ENCODE measurements at regions not wholly inside any gene's neighbourhood (a gene's known extent, or its start where the extent isn't known, plus 50 kb on each side); places are given as distances from the start of the nearest gene placed in this dataset.

DNA sequence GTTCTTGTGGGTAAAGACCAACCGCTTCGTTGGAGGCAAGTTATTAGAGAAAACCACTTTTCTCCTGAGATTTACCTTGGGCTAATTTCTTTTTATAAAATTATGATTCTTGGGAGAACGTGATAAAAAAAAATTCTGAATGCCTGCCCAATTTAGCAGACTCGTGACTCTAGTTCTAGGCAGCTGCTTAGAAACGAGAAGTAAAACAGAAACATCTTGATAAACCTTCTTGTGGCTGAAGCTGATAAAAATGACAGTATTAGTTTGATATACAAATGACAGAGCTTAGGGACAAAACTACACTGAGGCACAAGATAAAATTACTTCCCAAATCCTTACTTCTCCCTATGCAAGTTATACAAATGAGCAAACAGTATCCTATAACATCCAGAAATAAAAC is 458.9 kb upstream of the TEX13C start:
- DNase-seq, result no peak

- DNase-seq, result no peak
These were observed 457.4 kb upstream of the TEX13C start for GRCh38 chrX:124862301-124862700.

- DNase-seq, result no peak
These were observed 456.4 kb upstream of the TEX13C start for GRCh38 chrX:124863303-124863702.

DNA sequence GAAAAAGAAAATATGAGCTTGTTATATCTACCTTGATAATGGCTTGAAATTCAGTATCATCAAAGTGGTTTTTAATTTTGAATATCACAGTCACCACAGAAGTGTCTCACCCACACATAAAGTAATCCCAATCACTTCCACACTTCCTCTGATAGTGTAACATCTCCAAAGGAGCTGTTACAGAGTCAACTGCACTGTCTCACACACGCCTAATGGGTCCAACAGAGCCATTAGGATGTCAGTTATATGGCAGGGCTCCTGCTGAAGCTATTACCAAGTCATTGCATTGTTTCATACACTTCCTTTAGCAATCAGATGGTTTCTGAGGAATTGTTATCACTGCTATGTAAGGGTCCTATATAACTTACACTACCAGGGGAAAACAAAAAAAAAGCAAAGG is 432.1 kb upstream of the TEX13C start:
- DNase-seq, result no peak

DNA sequence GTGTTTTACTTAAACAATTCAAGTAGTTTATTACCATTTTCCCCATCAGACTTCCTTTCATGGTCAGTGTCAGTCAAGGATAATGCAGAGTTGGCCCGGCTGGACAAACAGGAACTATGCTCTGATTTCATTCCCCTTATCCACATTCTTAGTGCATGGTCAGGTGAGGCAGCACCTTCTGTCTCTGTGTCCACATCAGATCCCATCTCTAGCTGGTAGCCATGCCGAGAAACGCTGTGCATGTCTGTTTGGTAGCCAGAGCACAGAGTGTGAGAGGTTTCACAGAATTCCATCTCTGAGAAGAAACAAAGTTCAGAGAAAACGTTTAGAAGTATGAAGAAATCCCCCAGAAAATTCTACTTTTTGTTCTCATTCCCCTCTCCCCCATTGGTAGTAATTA is 423.7 kb upstream of the TEX13C start:
- DNase-seq, result no peak

DNA sequence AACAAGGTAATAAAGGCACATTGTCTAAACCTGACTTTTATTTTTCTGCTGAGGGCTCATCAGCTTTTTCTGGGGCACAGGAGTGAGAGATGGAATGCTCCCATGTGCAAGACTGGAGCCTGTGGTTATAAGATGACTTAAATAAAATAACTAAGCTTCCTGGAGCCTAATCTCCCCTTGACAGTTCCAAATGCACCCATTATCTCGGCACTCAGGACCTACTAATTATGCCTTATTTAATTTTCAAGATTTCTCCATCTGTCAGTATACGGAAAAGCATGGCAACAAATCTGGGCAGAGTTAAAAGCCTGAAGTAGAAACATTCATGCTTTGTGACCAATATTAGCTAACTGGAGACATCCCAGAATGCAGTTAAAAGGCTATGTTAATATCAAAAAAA is 416.7 kb upstream of the TEX13C start:
- no peak for DNase-seq

DNA sequence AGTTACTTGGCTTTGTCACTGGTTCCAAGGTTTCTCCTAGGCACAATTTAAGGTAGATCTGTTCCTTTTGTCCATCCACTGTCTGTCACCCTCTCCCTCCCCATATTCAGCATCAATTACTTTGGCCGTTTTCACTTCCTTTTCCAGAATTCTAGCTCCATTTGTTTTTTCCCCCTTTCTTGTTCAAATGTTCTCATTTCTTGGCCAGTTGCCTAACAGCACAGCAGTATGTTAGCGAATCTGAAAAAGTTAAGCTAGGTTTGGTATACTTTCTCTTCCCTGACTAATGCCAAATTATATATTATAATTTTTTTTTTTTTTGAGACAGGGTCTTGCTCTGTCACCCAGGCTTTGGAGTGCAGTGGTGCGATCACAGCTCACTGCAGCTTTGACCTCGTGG is 409.1 kb upstream of the TEX13C start:
- DNase-seq, result no peak

DNA sequence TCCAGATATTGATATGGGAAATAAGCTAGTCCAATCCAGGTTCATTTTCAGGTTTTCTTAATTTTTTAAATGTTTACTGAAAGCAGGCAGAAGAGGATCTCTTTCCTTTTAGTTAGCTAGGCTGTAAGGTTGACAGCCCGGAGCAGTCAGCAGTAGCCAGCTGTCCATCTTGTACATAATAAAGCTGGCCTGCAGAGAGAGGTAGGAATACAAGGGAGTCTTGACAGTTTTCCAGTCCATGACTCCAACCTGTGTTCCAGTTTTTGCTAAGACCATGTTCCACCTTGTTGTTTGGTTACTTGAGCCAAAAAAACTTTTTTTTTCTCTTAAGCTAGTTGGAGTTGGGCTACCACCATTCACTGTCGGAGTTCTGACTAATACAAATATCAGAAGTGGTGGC is 402.7 kb upstream of the TEX13C start:
- DNase-seq, result no peak

DNA sequence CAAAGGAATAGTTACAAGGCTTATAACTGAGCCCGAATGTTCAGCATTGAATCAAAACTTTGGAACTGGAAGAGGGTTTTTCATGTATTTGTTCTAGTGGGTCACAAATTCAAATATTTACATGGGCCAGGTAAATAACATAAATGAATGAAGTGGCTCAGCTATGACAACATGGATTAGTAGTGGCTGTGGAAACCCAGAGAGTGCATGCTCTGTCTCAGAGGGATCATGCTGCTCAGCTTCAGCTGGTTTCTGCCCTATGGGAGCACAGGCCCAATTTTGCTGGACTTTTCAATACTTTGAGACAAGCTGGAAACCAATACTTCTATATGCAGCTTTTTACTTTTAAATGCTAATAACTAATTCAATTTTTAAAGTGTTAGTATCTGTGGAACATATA is 394.0 kb upstream of the TEX13C start:
- no peak for DNase-seq

DNA sequence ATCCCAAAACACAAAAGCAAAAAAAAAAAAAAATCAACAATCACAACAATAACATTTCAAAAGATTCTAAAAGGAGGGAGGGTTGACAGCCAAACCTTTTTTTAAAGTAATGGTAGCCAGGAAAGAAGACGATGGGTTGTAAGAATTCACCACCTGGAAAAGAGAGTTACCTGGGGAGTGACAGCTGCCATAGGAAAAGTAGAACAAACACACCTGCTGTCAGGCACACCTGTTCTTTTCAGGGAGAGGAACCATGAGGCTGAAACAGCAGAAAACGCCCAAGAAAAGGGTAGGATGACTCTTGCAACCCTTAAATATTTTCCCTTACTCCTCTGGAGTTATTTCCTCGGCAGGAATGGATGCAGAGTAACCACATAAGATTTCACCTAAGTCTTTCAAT is 388.4 kb upstream of the TEX13C start:
- DNase-seq, result no peak

GRCh38 chrX:124931958-124932357 is 387.7 kb upstream of the TEX13C start:
- no peak for DNase-seq

GRCh38 chrX:124938715-124939114 is 381.0 kb upstream of the TEX13C start:
- no peak for DNase-seq

DNA sequence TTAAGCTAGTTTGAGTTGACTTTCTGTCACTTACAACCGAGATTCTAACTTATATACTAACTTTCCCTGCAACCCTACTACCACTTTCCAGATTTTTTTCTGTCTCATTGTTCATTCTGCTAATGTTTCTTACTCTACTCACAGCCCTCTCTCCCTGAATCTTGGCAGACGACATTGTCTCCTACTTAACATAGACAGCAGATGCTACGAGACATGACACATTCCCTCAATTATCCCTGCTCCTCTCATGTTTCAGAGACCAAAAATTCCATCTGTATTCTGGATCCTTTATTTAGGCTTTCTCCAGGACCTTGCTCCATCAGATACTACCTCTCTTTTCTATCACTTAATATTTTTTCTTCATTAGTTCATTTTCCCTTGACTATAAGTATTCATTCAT is 379.1 kb upstream of the TEX13C start:
- DNase-seq, result no peak

GRCh38 chrX:124954402-124954801 is 365.3 kb upstream of the TEX13C start:
- DNase-seq, result no peak

DNA sequence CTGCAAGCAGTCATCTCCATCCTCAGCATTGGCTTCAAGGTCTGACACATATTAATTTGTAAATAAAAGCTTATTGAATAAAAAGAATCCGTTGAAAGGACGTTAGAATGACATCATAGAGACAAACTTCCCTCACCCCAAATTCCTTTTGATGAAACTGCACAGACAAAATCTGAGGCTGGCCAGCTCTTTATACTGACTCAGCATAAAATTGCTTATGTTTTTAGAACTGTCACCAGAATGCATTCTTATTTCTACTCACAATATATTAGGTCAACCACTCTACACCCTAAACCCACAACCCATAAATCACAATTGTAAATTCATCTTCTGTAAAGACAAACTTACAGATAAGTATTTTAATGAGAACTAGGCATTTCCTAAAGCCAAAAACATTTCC is 359.2 kb upstream of the TEX13C start:
- no peak for DNase-seq

DNA sequence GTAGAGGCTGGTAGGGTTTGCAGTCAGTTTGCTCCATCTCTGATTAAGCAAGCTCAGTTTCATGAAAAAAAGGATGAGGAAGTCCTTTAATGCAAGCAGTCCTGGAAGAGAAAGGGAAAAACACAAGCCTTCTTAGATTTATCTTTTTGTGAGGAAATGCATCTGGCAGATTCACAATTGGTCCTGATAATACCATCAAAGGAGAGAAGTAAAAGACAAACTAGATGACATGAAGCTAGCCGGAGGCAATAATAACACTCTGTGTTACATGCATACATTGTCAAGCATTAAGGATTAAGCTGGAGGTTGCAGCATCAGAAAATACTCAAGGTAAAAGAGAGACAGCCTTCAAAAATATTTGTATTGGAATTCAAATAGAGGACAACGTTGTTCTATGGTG is 356.0 kb upstream of the TEX13C start, which contains the start of gene TENM1:
TSS of gene TENM1 (minus strand) at position 101 of the 400 bp plus-strand sequence.
- DNase-seq, result no peak

DNA sequence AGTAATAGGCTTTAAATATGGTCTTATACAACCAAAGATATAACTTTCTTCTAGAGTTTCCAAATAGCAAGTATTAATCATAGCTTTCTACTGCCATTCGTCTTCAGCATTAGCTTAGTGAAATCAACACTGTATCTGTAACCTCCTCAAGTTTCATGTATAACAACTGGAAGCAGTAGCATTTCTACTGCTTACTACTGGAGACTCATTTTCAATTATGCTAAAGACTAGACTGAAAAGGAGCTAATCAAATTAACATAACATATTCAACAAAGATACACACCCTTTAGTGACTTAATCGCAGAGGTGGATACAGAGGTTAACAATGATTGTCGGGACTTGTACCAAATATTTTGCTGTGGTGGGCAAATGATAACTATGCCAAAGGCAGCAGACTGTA is 344.2 kb upstream of the TEX13C start:
- no peak for DNase-seq

GRCh38 chrX:124981420-124981819 is 338.3 kb upstream of the TEX13C start:
- DNase-seq, result no peak

GRCh38 chrX:124984140-124984813 is 335.4 kb upstream of the TEX13C start:
- DNase-seq, result no peak

DNA sequence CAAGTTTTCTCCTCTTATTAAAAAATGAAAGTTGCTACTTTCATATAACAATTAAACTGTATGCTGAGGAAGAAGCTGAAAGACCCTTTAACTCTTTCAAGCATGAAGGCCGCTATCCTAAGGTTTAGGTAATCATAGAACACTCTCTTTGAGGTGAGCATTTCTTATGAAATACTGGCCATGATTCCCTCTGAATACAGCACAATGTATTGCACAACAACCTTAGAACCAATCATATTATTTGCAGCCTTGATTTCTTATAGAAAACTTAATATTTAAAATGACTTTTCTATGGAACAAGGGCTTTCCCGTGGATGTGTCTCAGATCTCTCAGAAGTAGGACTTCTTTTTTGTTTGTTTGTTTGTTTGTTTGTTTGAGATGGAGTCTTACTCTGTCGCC is 333.4 kb upstream of the TEX13C start:
- no peak for DNase-seq

- no peak for DNase-seq
These were observed 325.9 kb upstream of the TEX13C start for GRCh38 chrX:124993735-124994134.

DNA sequence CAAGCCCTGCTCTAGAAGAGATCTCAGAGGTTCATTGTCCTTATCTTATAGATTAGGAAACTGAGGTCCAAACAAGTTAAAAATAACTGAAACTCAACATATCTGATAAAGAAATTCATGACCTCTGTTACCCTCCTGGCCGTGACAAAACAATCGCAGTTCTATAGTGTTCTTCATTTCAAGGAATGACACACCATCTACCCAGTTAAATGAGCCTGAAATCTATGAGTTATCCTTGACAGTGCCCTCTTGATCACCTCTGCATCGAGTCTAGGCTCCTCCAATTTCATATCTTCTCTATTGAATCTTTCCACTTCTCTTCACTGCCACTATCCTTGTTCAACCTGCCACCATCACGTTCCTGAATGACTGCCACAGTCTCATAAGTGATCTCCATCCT is 325.3 kb upstream of the TEX13C start:
- DNase-seq, result no peak

DNA sequence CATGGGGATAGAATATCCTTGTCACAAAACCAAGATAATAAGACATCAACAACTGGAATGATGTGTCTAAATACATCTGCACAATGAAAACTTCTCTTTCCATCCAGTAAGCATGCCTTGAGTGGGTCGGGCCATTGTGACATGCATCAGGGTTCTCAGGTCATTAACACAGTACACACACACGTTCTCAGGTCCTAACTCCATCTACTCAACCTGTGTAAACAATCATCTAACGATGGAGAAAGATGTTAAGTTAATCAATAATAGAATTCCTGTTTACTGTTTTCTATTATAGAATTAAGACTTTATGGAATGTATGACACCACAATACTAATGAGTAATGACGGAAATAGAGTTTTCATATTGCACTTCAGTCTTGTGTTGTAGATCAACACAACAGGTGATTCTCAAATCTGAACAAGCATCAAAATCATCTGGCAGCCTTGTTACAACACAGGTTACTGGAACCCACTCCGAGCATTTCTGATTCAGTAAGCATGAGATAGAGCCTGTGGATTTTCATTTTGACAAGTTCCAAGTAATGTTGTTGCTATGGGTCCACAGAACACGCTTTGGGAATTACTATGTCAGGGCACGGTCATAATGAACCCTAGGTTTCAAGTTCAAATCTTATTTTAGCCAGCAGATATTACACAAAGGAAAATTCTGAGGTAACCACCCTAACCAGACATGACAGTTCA is 315.8 kb upstream of the TEX13C start:
- no peak for DNase-seq

GRCh38 chrX:125004799-125005198 is 314.9 kb upstream of the TEX13C start:
- no peak for DNase-seq

GRCh38 chrX:125005863-125006262 is 313.8 kb upstream of the TEX13C start:
- DNase-seq, result no peak
